Renal pelvis (tissue), 1 donor: ENCODE measurements at regions not wholly inside any gene's neighbourhood (a gene's known extent, or its start where the extent isn't known, plus 50 kb on each side); places are given as distances from the start of the nearest gene placed in this dataset.
"Not testable (repeated sequence)": the region's sequence is repeated elsewhere in the genome, so short reads cannot be mapped to it uniquely, and the experiment has no call there.

ENCODE experiments used
- DNase-seq: peaks from one replicate; pipeline ENCODE4 v3.0.0-alpha.2; 2013

DNA sequence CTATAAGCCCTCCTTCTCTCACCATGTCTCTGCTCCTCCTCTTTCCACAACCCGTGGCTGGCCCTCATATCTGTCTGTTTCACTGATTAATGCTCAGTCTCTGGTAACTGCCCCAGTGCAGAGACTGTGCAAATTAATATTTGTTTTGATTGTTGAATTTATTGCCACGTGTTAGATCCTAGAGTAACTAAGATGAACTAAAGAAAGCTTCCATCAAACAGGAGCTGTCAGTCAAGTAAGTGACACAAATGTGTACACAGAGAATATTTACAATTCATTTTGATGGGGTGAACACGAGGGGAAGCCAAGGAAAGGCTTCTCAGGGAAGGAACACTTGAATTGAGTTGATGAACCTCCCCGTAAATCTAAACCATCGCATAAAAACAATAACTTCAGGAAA is 182.5 kb downstream of the BAMBI start:
- no peak for DNase-seq

- no peak for DNase-seq
These were observed 184.9 kb downstream of the BAMBI start for GRCh38 chr10:28862219-28862618.

DNA sequence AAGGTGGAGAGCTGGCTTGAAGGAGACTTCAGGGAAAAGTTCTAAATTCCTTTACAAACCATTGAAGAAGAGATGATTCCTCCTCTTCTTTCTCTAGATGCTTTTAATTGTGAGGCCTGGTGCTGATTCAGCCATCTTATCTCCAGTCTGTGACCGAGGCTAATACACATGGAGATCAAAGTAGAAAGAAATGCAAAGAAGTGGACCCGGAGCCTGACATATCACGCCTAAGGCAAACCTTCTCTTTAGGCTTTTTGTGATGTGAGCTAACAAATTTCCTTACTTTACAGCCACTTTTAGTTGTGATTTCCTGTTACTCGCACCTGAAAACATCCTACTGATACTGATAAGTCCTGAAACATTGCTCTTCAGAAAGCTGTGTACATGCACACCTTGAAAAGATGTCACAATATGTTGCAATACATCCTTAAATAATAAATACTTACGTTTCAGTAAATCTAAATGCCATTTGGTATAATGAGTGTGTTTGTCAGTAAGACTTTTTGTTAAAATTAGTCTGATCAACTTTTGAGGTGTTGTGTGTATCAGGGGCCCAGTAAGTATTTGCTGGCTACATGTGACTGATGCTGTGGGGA is 192.4 kb downstream of the BAMBI start:
- DNase-seq, result no peak

GRCh38 chr10:28871665-28872064 is 194.3 kb downstream of the BAMBI start:
- DNase-seq, result no peak

GRCh38 chr10:28872587-28873165 is 195.4 kb downstream of the BAMBI start:
- no peak for DNase-seq

DNA sequence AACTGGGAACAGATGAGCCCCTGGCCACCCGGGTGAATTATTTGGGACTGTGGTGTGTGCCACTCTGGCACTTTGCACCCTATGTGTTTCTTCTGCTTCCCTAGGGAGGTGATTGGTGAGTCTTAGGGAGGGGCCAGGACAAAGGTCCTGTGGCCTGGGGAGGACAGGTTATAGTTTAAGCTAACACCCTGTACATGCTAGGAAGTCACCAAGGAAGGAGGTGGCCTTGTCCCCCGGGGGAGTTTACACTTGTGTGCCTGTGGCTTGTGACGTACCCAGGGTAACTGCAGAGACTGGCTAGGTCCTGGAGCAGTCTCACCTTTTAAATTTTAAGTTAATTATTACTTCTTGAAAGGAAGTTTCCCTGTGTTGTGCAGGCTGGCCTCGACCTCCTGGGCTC is 196.2 kb downstream of the BAMBI start:
- no peak for DNase-seq

DNA sequence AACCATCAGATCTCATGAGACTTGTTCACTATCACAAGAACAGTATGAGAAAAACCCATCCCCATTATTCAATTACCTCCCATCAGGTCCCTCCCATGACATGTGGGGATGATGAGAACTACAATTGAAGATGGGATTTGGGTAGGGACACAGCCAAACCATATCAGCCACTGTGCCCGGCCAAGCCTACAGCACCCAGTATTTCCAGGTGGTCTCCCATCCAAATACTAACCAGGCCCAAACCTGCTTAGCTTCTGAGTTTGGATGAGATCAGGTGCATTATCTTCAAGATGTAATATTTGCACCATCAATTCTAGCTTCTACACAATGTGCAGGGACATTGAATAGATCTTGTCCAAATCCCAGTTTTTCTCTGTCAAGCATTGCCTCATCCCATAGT is 196.9 kb downstream of the BAMBI start:
- DNase-seq, result no peak

- no peak for DNase-seq
These were observed 198.3 kb downstream of the BAMBI start for GRCh38 chr10:28875549-28876081.

GRCh38 chr10:28878236-28878970 is 201.1 kb downstream of the BAMBI start:
- no peak for DNase-seq

DNA sequence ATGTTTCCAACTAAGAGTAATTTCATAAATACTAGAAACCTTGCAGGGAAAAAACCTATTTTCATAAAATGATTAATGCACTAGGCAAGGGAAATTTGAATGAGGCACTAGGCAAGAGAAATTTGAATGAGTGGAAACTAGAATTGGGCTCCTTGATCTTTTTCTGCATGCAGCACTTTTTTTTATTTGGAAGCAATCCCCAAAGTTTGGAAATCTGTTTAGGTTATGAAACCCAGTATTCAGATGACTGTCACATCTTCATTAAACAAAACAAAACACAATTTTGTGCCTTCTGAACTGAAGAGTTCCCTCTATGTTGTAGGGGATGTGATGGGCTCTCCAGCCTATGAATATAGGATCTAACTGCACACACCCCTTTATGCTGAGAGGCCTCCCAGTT is 201.9 kb downstream of the BAMBI start:
- no peak for DNase-seq

DNA sequence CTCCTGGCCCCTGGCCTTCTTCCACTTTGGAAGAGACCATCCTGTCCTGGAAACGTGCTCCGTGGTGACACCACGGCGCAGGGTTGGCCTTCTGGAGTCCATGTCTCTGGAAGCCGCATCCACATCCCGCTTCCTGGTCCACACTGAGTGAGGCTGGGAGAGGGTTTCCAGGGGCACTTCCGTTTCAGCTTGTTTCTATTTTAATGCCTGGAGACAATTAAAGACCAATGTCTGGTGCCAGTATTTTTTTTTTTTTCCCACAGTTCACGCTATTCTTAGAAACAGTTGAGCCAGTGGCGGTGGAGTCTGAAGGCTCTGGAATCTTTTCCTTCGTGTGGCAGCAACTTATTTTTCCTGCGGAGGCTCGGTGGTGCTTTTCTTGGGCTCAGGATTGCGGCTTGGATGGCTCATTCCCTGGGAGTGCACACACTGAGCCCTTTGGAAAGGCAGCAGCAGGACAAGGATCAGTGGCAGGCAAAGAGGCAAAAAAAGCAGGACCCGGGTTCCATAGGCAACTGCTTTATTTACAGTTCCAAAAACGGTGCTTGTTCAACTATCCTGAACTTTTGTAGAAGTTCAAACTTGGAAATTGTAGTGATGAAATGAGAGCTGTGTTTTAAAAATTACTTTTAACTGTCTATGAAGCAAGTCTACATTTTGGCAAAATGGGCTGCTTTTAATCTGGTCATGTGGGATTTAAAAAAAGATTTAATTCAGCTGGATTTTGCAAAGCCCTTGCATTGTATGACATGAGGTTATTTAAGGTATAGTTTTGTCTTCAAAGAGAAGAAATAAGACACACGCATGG is 202.8 kb downstream of the BAMBI start:
- no peak for DNase-seq

- DNase-seq, result no peak
These were observed 203.3 kb downstream of the BAMBI start for GRCh38 chr10:28880683-28880950.

GRCh38 chr10:28881171-28881882 is 204.0 kb downstream of the BAMBI start:
- no peak for DNase-seq

DNA sequence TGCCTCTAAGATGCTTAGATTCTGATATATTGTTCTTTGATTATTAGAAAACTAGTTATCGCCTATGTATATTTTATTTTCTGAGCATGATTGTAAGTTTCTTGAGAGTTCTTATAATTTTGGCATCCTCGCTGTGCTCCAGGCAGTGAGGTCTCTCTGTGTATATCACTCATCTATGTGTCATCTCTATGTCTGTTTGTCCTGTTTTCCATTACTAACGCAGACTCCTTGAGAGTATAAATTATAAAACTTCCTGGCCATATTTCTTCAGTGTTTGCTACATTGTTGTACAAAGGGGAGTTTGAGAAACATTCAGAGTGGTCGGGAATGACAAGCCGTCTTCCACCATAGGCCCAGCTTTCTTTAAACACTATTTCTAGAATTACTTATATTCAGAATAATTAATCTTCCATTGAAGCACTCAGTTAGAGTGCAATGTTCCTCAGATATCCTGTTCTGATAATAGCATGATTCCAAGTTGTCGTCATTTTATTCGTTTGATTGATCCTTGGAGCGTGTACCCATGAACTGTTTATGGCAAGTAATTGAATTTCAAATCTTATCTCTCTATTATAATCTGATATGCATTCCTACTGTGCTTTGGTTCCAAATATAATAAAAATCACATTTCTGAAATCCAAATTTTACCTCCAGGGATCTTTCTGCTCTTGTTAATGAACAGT is 206.6 kb downstream of the BAMBI start:
- DNase-seq, result no peak

DNA sequence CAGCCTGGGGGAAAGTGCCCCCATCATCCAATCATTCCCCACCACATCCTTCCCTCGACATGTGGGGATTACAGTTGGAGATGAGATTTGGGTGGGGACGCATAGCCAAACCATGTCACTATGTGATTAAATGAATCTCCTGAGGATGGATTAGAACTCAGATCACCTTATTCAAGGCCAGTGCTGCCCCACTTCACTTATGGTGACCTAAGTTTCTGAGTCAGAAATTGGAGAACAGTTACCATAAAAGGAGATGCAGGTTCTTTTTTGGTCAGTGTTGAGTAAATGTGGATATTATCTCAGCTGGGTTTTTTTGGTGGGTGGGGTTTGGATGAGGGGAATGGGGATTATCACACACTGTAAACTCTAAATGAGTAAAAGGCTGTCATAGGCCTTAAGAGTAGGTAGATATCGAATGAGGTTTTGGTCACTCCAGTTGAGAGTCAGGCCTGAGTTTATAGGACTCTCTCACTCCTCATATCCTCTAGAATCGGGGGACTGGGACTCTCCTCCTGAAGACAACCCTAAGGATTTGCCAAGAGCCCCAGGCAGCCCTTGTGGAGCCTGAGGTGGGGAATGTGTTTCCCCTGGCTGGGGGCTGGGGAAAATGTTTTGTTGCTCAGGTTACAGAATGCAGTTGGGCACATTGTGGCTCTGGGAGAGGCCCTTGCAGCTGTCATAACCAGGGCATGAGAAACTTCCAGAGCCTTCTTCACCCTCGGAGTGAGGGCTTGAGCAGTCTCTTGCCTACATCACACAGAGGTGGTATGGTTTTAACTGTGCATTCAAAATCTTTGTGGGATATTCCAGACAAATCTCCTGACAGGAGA is 213.0 kb downstream of the BAMBI start:
- no peak for DNase-seq

DNA sequence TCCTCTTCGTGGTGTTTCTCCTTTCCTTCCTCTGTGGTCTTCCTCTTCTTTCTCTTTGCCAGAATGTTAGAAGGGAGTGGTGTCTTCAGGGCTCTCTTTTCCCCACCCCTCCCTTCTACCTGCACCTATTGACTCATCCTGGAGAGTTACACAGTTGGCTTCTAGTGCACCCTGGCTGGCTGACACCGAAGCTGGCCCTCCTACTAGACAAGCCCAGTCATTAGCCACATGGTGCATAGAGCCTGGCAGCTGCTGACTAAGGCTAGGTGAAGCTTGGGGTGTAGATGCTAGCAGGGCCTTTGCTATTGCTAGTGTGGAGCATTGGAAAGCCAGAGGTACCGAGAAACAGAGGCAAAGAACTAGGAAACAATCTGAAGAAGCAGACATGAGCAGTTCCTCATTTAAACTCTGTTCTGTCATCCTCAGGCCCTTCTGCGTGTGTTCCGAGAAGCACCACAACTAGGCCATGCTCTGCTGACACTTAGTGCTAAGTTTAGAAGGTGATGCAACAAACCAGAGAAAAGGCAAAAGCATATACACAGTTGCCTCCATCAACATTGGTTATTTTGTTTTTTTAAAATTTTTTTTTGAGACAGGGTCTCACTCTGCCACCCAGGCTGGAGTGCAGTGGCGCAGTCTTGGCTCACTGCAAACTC is 213.9 kb downstream of the BAMBI start:
- no peak for DNase-seq

- DNase-seq, result no peak
These were observed 215.7 kb downstream of the BAMBI start for GRCh38 chr10:28892818-28893547.

DNA sequence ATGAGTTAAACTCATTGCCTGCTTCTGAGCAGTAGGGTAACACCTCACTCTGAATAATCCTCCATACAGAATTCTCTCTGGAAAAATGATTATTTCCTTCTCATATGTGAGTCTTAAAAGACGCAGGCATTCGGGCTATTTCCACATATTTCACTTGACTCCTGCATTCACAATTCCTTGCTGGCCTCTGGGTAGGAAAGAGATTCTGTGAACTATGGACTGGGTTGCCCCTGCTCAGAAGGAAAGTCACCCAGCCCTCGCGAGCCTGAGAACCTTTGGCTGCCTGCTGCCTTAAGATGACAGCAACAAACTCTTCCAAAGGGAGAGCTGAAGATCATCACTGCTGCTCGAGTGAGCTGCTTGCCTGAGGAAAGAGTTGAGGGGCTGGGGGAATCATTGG is 216.8 kb downstream of the BAMBI start:
- DNase-seq, result no peak

DNA sequence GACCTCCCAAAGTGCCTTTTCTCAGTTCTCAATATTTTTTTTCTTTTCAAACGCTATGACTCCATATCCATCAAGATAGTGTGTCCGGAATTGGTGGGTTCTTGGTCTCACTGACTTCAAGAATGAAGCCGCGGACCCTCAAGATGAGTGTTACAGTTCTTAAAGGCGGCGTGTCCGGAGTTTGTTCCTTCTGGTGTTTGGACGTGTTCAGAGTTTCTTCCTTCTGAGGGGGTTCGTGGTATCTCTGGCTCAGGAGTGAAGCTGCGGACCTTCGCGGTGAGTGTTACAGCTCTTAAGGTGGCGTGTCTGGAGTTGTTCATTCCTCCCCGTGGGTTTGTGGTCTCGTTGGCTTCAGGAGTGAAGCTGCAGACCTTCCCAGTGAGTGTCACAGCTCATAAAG is 218.3 kb downstream of the BAMBI start:
- DNase-seq, result not testable (repeated sequence)
